DND-41 (cell line): ENCODE measurements at regions not wholly inside any gene's neighbourhood (a gene's known extent, or its start where the extent isn't known, plus 50 kb on each side); places are given as distances from the start of the nearest gene placed in this dataset.

Experiments
- EZH2 ChIP-seq: IDR thresholded peaks from 3 replicates; pipeline ENCODE4 v1.6.1; 2012; ENCODE audit warnings: borderline replicate concordance, low read depth, mild to moderate bottlenecking, moderate library complexity, low read length, inconsistent platforms; ENCODE audit not compliant: severe bottlenecking
- TF ChIP-seq, protein P1 (sequence below): IDR thresholded peaks from 2 replicates; pipeline ENCODE4 v1.5.1; 2012; ENCODE audit warnings: borderline replicate concordance, low read length, moderate library complexity, mild to moderate bottlenecking; ENCODE audit not compliant: poor library complexity, severe bottlenecking; ENCODE audit errors: extremely low read depth

DNA sequence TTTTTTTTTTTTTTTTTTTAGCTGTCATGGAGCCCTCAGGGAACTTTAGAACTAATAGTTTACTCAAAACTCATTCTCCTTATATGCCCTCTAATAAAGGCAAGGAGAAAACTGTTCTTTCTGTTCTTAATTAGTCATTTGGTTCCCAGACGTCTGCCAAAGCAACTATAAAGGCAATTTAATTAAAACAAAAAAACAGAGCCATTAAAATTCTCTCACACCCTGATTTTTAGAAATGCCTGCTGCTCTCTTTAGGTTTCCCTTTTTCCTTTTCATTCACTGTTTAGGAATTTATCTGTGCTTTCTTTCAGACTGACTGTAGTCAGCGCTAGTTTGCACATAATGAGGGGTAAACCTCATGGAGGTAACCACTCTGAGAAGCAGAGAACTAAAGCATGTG lies 463.6 kb upstream of the THRB start:
- TF ChIP-seq, protein P1, sequence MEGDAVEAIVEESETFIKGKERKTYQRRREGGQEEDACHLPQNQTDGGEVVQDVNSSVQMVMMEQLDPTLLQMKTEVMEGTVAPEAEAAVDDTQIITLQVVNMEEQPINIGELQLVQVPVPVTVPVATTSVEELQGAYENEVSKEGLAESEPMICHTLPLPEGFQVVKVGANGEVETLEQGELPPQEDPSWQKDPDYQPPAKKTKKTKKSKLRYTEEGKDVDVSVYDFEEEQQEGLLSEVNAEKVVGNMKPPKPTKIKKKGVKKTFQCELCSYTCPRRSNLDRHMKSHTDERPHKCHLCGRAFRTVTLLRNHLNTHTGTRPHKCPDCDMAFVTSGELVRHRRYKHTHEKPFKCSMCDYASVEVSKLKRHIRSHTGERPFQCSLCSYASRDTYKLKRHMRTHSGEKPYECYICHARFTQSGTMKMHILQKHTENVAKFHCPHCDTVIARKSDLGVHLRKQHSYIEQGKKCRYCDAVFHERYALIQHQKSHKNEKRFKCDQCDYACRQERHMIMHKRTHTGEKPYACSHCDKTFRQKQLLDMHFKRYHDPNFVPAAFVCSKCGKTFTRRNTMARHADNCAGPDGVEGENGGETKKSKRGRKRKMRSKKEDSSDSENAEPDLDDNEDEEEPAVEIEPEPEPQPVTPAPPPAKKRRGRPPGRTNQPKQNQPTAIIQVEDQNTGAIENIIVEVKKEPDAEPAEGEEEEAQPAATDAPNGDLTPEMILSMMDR: no peak
- no peak for TF ChIP-seq EZH2
